ENCODE measurements at regions not wholly inside any gene's neighbourhood (a gene's known extent, or its start where the extent isn't known, plus 50 kb on each side); places are given as distances from the start of the nearest gene placed in this dataset.

DNA sequence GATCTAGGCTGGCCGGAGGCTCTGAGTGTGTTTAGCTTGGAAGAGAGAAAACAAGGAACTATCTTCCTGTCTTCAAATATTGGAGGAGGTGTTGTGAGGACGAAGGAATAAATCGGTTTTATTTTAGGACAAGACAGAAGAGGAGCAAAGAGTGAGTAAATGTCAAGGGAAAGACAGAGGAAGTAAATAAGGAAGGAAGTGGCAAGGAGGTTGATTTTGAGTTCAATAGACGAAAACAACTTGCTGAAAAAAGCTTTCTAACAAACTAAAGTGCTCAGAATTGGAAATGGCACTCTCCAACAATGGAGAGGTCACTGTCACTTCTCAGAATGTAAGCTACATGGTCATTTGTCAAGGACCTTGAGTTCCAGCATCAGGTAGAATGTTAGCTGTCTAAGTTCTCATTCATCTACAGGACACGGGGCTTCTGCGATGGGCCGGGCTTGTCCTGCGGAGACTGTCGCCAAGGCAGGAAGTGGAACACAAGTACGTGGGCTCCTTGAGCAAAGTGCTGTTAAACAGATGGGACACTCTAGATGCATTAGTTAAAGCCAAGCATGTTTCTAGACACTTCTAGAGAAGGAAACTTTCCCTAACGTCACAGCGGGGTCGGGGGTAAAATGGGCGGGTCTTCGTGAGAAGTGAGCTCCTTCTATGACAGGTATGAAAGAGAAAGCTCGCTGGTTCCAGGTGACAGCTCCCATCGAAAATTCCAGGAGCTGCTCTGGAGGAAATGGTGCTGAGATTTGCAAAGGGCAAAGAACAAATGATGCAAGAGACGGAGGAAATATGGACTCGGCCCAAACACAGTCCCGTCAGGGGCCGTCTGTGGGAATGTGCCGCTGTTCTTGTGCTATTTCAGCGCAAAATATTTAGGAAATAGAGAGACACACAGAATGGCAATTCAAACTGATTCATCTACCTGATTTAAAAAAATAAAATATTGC, 103.9 kb upstream of the UBL3 start:
- no peak for TF ChIP-seq CTCF (IDR thresholded peaks at IDR 0.05; ENCODE audit: low read depth, low read length, missing control alignments)
- DNase-seq (ENCODE audit: extremely low read depth, low read depth) = no peak
- no peak overlapping the region for H3K4me3 ChIP-seq (replicated peaks; ENCODE audit: low read depth, low read length)

GRCh38 chr13:29953542-29953941, 103.1 kb upstream of the UBL3 start:
- DNase-seq (ENCODE audit: extremely low read depth, low read depth) = no peak
- H3K4me3 ChIP-seq (replicated peaks; ENCODE audit: low read depth, low read length) = no peak overlapping the region
- no peak for TF ChIP-seq CTCF (IDR thresholded peaks at IDR 0.05; ENCODE audit: low read depth, low read length, missing control alignments)

- H3K4me3 ChIP-seq (replicated peaks; ENCODE audit: low read depth, low read length) = no peak overlapping the region
- no peak for DNase-seq (ENCODE audit: extremely low read depth, low read depth)
- TF ChIP-seq CTCF (IDR thresholded peaks at IDR 0.05; ENCODE audit: low read depth, low read length, missing control alignments) = no peak
These were observed 101.8 kb upstream of the UBL3 start for GRCh38 chr13:29952245-29952644.

- H3K4me3 ChIP-seq (replicated peaks; ENCODE audit: low read depth, low read length) = no peak overlapping the region
- no peak for DNase-seq (ENCODE audit: extremely low read depth, low read depth)
- no peak for TF ChIP-seq CTCF (IDR thresholded peaks at IDR 0.05; ENCODE audit: low read depth, low read length, missing control alignments)
These were observed 98.4 kb upstream of the UBL3 start for GRCh38 chr13:29948791-29949190.

DNA sequence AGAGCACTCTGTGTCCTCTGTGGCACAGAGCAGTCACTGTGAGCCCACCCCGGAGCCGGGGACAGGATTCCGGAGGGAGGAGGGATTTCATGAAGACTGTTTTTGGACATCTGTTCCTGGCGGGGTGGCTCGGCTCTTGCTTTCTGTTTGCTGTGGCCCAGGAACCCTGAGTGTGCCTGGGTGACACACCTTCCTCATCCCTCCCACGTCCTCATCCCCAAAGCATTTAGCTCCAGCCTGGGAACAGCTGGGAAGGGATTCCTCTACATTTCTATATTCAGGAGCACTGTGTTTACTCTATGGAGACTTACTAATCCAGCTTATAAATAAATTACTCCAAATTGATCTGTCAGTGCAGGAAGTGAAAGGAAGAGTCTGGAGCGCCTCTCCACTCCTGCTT, 97.8 kb upstream of the UBL3 start:
- TF ChIP-seq CTCF (IDR thresholded peaks at IDR 0.05; ENCODE audit: low read depth, low read length, missing control alignments) = no peak
- no peak for DNase-seq (ENCODE audit: extremely low read depth, low read depth)
- H3K4me3 ChIP-seq (replicated peaks; ENCODE audit: low read depth, low read length) = no peak overlapping the region

DNA sequence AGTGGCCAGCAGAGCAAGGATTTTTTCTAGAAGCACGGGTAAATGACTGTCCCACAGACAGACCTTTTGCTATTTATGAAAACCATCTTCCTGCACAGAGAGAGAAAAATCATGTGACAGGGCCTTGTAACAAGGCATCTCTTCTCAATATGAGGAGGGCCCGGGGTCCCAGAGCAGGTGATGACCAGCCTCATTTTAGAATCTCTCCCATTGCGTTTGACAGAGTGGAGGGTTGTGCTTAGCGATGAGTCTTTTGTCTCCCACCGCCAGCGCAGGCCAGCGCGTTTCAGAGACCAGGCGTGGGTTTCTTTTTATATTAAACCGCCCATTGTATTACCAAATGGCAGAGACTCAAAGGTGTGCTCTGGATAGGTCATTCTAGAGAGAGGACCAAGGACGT, 97.4 kb upstream of the UBL3 start:
- H3K4me3 ChIP-seq (replicated peaks; ENCODE audit: low read depth, low read length) = no peak overlapping the region
- no peak for DNase-seq (ENCODE audit: extremely low read depth, low read depth)
- TF ChIP-seq CTCF (IDR thresholded peaks at IDR 0.05; ENCODE audit: low read depth, low read length, missing control alignments) = no peak

Measured in HFF-Myc (cell line).